Lower leg skin (tissue), 4 donors: ENCODE measurements at regions not wholly inside any gene's neighbourhood (a gene's known extent, or its start where the extent isn't known, plus 50 kb on each side); places are given as distances from the start of the nearest gene placed in this dataset.

Experiments
- DNase-seq, 2 donors: peaks; one replicate each; pipeline ENCODE4 v3.0.0-alpha.2; 2019; ENCODE audit warnings: low spot score in 2 of 2
- H3K4me3 ChIP-seq: fragments of 200-600 bp; sonication (generic); 2 replicates; pipeline ENCODE4 v1.5.1; 2017; ENCODE audit warnings: mild to moderate bottlenecking, low read depth; ENCODE audit not compliant: poor library complexity, severe bottlenecking
- POLR2A ChIP-seq, 2 donors: fragments of 450-650 bp; IDR thresholded peaks; one replicate each; pipeline ENCODE4 v1.6.1; 2016 to 2017; ENCODE audit warnings: antibody characterized with exemption in 2 of 2, mild to moderate bottlenecking in 1 of 2, moderate library complexity in 1 of 2
- WGBS, 2 donors: methylation state at CpG; one replicate each; pipeline ENCODE4 v1.1.5; 2018; 5-methylcytosine and 5-hydroxymethylcytosine counted together
- intact Hi-C: fragments of 100-400 bp; cut with DNase I; formaldehyde crosslinking; loops from one replicate; pipeline ENCODE4 v1.15.0; 2023; ENCODE audit warnings: low total_unique reads
- TF ChIP-seq, protein P1 (sequence below), 3 donors: fragments of 450-650 bp; IDR thresholded peaks; one replicate each; pipeline ENCODE4 v1.5.1; 2016; ENCODE audit warnings: antibody characterized with exemption in 3 of 3, mild to moderate bottlenecking in 3 of 3, moderate library complexity in 2 of 3

DNA sequence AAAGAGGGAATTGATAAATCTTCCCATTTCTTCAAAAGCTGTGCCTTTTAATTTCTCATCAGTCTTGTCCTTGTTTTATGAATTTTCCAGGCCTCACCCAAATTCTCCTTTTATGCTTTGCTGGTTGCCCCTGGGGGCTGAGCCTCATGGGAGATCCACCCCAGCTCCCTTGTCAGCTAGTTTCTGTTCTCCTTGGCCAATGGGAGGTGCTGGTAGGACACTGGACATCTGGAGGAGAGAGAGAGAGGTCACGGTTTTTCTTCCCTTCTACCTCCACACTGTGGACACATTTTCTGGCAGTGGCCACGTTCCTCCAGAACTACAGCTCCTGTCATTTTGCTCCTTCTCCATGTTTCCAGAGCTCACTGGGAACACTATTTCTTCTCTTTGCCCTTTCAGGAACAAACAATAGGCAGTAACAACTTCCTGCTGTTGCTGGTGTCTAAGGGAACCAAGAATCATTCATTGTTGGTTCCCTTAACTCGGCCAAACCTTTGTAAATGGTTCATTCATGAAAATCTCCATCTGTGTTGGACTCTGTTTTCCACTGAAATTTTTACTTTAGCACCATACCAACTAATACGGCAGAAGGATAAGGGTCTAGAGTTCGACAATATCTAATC lies 334.5 kb downstream of the GPAT3 start:
- no peak for DNase-seq
- TF ChIP-seq, protein P1, sequence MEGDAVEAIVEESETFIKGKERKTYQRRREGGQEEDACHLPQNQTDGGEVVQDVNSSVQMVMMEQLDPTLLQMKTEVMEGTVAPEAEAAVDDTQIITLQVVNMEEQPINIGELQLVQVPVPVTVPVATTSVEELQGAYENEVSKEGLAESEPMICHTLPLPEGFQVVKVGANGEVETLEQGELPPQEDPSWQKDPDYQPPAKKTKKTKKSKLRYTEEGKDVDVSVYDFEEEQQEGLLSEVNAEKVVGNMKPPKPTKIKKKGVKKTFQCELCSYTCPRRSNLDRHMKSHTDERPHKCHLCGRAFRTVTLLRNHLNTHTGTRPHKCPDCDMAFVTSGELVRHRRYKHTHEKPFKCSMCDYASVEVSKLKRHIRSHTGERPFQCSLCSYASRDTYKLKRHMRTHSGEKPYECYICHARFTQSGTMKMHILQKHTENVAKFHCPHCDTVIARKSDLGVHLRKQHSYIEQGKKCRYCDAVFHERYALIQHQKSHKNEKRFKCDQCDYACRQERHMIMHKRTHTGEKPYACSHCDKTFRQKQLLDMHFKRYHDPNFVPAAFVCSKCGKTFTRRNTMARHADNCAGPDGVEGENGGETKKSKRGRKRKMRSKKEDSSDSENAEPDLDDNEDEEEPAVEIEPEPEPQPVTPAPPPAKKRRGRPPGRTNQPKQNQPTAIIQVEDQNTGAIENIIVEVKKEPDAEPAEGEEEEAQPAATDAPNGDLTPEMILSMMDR (IDR thresholded peaks at IDR 0.05) = no peak
- no peak for TF ChIP-seq POLR2A (IDR thresholded peaks at IDR 0.05)
- H3K4me3 ChIP-seq = no peak overlapping the region
- intact Hi-C loops = no loop called here
- 83 to 85% methylated on average over 5 of the region's 5 CpGs for WGBS, 2 donors

DNA sequence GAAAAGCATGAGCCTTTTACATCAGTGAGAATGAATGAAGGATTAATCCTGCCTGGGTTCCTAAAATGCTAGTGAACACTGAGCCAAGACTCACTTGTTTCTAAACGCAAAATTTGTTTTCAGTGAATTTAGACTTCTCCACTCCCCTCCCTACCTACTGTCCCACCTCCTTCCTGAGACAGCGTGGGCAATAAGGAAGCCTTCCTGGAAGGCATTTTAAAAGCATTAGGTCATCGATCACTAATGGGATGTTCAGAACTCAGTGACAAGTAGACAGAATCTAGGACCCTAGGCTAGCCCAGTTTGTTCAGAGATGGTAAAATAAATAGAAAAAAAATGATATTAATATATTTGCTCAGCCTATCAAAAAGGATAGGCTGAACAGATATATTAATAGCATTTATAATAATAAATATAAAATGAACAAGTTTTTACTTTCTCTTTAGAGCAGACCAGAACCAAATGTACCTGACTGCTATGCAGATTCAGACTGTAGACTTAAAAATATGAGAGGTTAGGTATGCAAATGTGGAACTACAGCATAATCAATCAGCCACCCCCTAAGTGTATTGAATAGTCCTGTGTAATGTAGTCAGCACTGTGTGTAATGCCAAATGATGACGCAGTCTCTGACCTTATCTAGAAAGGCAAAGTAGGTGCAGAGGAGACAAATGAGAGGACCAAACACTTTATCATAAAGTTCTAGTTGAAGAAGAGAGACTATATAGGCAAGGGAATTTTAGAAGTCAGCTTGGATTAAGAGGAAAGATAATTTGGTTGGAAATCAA lies 331.1 kb downstream of the GPAT3 start:
- H3K4me3 ChIP-seq = no peak overlapping the region
- intact Hi-C loops = no loop called here
- no peak for TF ChIP-seq POLR2A (IDR thresholded peaks at IDR 0.05)
- TF ChIP-seq, protein P1 (IDR thresholded peaks at IDR 0.05) = no peak
- DNase-seq = no peak
- WGBS, 2 donors = 46 to 62% methylated on average over 4 of the region's 4 CpGs

DNA sequence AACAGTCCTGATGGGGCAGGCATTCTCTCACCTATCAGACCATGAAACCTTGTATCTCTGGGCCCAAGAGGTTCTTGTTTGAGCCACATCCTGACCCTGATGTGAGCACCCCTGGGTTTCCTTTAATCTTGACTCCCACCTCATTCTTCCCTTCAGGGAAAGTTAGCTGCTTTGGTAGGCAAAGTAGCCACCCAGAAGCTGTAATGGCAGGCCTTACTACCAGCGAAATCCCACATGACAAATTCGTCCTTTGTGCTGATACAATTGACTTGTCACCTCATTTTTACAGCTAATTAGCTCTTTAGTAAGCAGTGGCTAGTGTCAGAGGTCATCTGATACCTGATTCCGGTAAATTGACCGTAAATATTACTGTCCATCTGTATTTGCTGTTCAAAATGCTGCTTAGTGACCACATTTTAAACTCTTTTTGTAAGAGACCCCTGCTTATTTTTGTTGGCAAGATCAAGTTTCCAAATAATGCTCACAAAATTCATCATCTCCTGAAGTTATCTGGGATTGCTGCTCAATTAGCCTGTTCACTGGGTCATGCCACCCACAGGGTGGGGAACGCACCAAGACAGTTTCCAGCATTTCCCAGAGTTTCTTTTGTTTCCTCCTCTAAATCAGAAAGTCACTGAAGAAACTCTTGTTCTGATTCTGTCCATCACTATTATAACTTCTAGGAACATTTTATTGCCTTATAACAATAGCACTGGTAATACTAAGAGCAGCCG lies 329.7 kb downstream of the GPAT3 start:
- no peak for DNase-seq
- WGBS, 2 donors = 66 to 70% methylated on average over 6 of the region's 6 CpGs
- no peak overlapping the region for H3K4me3 ChIP-seq
- TF ChIP-seq POLR2A (IDR thresholded peaks at IDR 0.05) = no peak
- TF ChIP-seq, protein P1 (IDR thresholded peaks at IDR 0.05) = no peak
- intact Hi-C loops = no loop called here

DNA sequence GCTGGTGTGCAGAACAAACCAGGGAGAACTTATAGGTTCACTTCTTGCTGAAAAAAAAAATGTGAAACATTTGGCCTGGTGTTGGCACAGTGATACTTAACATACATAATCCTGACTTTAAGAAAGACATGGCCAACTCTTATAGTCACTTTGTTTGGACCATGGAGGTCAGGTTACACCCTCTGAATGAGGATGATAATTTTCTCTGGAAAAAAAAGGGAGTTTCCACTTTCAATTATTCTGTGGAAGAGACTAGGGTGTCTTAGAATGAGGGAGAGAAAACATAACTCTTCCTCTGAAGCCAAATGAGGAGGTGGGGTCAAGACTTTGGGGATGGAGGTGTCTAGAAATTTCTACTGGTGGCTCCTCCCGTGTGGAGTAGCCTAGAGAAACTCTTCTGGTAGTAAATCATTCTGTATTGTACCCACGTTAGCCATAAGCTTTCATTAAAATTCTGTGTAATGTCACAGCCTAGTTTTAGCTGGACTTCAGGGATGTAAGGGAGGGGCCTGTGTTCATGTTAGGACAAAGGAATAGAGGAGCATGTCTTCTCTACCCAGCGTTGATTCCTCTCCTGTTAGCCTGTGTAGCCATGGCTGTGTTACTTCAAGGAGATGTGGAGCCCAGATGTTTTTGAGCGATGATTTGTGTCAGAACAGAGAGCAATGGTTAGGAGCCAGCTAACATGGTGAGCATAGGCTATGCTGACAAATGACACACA lies 328.3 kb downstream of the GPAT3 start:
- no peak for DNase-seq
- TF ChIP-seq POLR2A (IDR thresholded peaks at IDR 0.05) = no peak
- TF ChIP-seq, protein P1 (IDR thresholded peaks at IDR 0.05) = no peak
- H3K4me3 ChIP-seq = no peak overlapping the region
- intact Hi-C loops = no loop called here
- 45 to 48% methylated on average over 4 of the region's 4 CpGs for WGBS, 2 donors

DNA sequence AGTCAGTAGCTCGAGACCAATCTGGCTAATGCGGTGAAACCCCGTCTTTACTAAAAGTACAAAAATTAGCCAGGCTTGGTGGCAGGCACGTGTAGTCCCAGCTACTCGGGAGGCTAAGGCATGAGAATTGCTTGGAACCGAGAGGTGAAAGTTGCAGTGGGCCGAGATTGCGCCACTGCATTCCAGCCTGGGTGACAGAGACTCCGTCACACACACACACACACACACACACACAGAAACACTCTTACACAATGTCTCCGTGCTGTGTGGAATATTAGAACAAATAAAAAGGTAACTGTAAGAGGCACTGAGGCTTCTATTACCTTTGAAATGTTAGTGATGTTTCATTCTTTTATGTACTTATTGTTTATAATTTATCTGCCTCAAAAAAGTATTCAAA lies 326.6 kb downstream of the GPAT3 start:
- TF ChIP-seq, protein P1 (IDR thresholded peaks at IDR 0.05) = no peak
- TF ChIP-seq POLR2A (IDR thresholded peaks at IDR 0.05) = no peak
- no peak overlapping the region for H3K4me3 ChIP-seq
- WGBS, 2 donors = 84% methylated on average over 10 of the region's 10 CpGs
- intact Hi-C loops = no loop called here
- DNase-seq = no peak
